NCI-H1417 (cell line): ENCODE measurements at regions not wholly inside any gene's neighbourhood (a gene's known extent, or its start where the extent isn't known, plus 50 kb on each side); places are given as distances from the start of the nearest gene placed in this dataset.

Source experiments
- DNase-seq, 3 experiments: peaks; one replicate each; lab custom pipeline; 2025; lab: John Stamatoyannopoulos, UW

DNA sequence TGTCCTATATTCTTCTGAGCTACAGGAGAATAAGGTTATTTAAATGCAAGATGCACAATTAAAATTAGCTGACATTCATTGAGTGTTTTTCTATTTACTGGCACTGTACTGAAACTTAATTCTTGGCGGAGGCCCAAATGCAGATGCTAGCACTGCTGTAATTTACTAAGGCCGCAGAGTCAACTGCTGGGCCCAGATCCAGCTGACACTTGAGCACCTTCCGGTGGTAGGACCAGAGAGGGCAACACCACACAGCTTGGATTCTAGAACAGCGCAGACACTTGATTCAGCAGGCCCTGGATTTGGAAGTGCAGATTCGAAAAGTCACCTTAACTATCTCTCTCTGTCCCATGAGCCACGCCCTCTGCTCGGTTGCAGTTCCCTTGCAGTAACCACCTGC lies 228.6 kb upstream of the TMEM72 start:
- no peak for DNase-seq

DNA sequence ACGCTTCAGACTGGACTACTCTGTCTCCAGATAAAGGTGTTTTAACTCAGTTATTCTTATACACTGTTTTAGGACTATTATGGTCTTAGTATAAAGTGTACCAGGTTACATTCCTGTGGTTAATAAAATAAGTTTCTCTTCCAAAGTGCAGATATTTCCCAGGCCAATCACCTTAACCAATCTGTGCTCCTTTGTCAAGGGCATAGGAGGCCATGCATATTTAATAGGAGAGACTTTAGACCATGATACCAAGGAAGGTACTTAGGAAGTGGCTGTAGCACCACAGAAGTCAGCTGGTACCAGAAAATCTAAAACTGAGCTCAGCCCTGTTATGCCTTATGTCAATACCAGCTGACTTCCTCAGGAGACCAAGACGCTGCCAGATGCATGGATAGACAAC lies 226.5 kb upstream of the TMEM72 start:
- no peak for DNase-seq

GRCh38 chr10:44685220-44685619 lies 225.9 kb upstream of the TMEM72 start:
- no peak for DNase-seq

GRCh38 chr10:44685747-44686146 lies 225.4 kb upstream of the TMEM72 start:
- no peak for DNase-seq

GRCh38 chr10:44689368-44689767 lies 221.8 kb upstream of the TMEM72 start:
- no peak for DNase-seq

GRCh38 chr10:44696496-44696895 lies 214.6 kb upstream of the TMEM72 start:
- no peak for DNase-seq

DNA sequence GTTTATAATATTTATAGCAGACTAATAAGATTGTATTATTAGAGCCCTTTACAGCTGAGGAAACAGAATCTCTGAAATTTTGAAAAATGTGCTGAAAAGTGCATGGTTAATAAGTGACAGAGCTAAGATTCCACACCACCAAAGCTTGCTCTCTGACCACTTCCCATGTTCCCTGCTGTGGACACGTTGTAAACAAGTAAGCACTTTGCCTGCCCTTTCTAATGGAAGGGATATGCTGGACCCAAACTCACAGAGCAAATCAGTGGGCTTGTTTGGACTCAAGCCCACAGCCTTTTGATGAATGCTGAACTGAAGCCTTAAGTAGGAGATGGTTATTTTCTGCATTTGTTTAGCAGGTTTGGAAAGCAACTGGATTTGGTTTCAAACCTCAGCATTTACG lies 214.0 kb upstream of the TMEM72 start:
- no peak for DNase-seq

GRCh38 chr10:44702531-44702930 lies 208.6 kb upstream of the TMEM72 start:
- no peak for DNase-seq

GRCh38 chr10:44703241-44704155 lies 207.6 kb upstream of the TMEM72 start:
- no peak for DNase-seq

GRCh38 chr10:44704616-44705015 lies 206.5 kb upstream of the TMEM72 start:
- DNase-seq: no peak

DNA sequence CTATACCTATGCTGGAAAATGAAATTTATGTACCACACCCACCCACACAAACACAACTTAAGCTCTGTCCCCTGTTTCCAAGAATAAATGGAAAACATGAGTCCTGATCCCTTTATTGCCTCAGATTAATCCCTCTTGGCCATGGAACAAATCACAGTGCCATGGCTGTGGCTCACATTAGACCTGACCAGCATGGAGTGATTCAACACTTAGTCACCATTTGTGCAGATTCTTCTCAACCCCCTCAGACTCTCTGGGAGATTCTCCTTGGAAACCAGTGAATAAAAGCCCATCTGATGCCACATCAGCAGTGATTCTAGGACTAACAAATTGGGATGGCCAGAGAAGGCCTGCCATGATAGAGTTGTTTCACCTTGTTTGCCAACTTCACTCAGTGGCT lies 204.4 kb upstream of the TMEM72 start:
- no peak for DNase-seq

DNA sequence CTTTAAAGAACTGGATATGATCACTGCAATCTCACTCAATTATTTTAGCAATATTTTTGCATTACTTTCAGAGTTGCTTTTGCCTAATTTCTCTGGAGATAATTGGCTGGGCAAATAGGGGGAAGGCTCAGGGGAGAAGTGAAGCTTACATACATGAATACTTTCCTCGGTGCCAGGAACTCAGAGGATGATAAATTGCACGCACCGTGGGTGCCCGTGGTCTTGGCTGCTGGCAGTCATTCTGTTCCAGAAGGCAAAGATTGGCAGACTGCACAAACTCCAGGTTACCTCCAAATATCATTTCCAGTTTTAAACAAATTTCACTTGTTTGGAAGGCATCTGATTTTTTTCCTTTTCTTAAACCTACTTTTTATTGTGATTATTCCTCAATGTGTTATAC lies 197.8 kb upstream of the TMEM72 start:
- no peak for DNase-seq

DNA sequence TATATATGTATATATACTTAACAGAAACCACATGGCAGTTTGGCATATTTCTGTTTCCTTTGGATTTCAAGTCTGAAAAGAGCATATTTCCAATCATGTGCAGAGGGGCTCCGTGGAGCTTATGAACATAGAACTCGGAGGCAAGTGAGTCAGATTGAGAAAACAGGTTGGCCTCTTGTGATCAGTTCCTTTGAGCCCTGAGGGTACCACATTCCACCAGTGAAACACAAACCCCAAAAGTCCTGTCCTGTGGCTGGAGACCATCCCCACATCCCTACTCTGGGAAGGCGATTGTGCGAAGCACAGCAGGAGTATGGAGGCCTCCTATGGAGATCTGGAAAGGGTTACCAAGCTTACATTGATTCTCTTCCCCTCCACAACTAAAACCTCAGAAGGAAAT lies 196.7 kb upstream of the TMEM72 start:
- no peak for DNase-seq

GRCh38 chr10:44715136-44715535 lies 196.0 kb upstream of the TMEM72 start:
- DNase-seq: no peak

DNA sequence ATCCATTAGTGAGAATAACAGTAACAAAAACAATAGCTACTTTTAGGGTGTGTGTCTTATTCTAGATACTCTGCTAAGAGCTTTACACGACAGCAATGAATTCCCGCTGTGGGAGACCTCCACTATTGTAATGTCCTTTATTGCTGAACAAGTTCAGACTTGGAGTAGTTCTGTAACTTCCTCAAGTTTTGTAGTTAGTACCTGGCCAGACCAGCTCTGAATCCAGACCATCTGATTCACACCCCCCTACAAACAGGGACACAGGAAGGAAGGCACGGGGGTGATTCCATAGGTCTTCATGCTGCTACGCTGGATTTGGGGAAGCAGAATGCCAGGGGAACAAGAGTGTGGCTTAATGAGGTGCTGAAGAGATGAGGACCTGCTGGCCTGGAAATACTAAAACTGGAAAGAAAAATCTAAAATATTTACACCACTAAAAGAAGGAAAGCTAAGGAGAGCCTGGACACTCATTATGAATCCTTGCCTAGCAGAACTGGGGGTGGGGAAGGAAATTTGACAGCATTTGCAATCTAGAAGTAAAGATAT lies 194.6 kb upstream of the TMEM72 start:
- no peak for DNase-seq

DNA sequence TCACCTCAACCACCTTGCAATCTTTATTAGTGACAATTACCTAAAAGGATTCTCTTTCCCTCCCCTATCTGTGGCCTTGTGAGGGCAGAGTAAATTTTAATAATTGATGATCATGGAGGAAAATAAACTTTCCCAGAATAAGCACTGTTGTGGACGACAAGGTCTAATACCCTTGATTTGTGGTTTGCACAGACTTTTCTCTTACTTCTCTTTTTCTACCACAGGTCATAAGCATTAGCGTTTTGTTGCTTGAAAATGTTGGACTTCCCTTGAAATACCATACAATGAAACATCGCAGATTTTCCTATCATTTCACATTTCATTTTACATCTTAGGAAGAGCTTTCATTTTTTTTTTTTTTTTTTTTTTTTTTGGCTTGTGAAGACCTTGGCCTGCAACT lies 188.1 kb upstream of the TMEM72 start:
- DNase-seq: no peak

GRCh38 chr10:44723619-44724325 lies 187.4 kb upstream of the TMEM72 start:
- no peak for DNase-seq

GRCh38 chr10:44724415-44725174 lies 186.5 kb upstream of the TMEM72 start:
- DNase-seq: no peak

DNA sequence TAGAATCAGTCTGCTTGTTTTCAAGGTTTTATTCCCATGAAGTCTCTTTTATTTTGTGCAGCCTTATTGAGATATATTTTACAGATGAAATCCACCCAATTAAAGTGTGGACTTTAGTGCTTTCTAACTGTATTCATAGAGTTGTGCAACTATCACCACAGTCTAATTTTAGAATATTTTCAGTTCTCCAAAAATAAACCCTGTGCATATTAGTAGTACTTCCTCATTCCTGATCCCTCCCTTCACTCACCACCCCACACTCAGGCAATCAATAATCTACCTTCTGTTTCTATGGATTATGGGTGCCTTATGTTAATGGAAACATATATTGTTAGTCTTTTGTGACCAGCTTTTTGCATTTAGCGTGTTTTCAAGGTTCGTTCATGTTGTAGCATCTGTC lies 185.7 kb upstream of the TMEM72 start:
- no peak for DNase-seq

DNA sequence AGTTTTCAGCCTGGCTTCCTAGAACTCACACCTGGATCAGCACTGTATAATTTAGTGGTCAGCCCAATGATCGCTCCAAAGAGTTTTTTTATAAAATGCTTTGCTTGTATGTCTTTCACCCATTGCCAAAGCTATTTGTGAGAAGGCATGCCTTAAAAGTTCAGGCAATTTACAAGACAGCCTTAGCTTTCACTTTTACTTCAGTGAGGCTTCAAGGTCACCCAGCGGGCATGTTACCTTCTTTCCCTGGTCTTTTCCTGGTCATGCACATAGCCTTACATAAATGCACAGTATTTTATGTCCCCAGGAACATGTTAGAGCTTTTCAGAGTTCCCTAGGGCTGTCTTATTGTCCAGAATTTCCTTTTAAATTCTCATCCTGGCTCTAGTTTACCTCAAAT lies 179.9 kb upstream of the TMEM72 start:
- DNase-seq: no peak

GRCh38 chr10:44733501-44734488 lies 177.3 kb upstream of the TMEM72 start:
- no peak for DNase-seq
